Heart right ventricle (tissue), 16 donors: ENCODE measurements at regions not wholly inside any gene's neighbourhood (a gene's known extent, or its start where the extent isn't known, plus 50 kb on each side); places are given as distances from the start of the nearest gene placed in this dataset.

Experiments
- ATAC-seq, 8 donors: fragments of 200-7000 bp; cut with Tn5 transposase; one replicate each; pipeline ENCODE4 v1.9.1; 2020; ENCODE audit warnings: mild to moderate bottlenecking in 8 of 8, moderate library complexity in 8 of 8, moderate number of reproducible peaks in 1 of 8
- DNase-seq, 2 donors: peaks; one replicate each; pipeline ENCODE4 v3.0.0-alpha.2; 2020
- H3K27ac ChIP-seq, 10 donors: fragments of 200-600 bp; sonication (generic) in 2 of 10; one replicate each; pipeline versions ENCODE4 v1.5.0 to v1.8.0; 2020 to 2022; ENCODE audit warnings: mild to moderate bottlenecking in 3 of 10
- H3K27me3 ChIP-seq, 7 donors: fragments of 200-600 bp; one replicate each; pipeline ENCODE4 v1.8.0; 2021 to 2022; ENCODE audit warnings: mild to moderate bottlenecking in 2 of 7
- H3K36me3 ChIP-seq, 9 donors: fragments of 200-600 bp; sonication (generic) in 1 of 9; one replicate each; pipeline versions ENCODE4 v1.5.0 to v1.8.0; 2020 to 2022; ENCODE audit warnings: mild to moderate bottlenecking in 2 of 9
- H3K4me1 ChIP-seq, 9 donors: fragments of 200-600 bp; sonication (generic) in 1 of 9; one replicate each; pipeline versions ENCODE4 v1.5.0 to v1.8.0; 2020 to 2022; ENCODE audit warnings: mild to moderate bottlenecking in 4 of 9
- H3K4me3 ChIP-seq, 10 donors: fragments of 200-600 bp; sonication (generic) in 2 of 10; one replicate each; pipeline versions ENCODE4 v1.5.0 to v1.8.0; 2020 to 2022; ENCODE audit warnings: mild to moderate bottlenecking in 7 of 10, moderate library complexity in 2 of 10
- H3K9me3 ChIP-seq, 11 donors: fragments of 200-600 bp in 10 of 11; sonication (generic) in 2 of 11; one replicate each; pipeline versions ENCODE4 v1.5.0 to v1.8.0; 2013 to 2022; ENCODE audit warnings: mild to moderate bottlenecking in 2 of 11, control low read depth in 1 of 11, moderate library complexity in 1 of 11
- WGBS, 2 donors: extraction: QIAGEN DNeasy Blood & Tissue Kit; methylation state at CpG; one replicate each; pipeline ENCODE4 v1.1.7; 2013; ENCODE audit warnings: inconsistent platforms in 1 of 2; 5-methylcytosine and 5-hydroxymethylcytosine counted together
- intact Hi-C, 10 donors: fragments of 100-400 bp; cut with DNase I; formaldehyde crosslinking; loops; one replicate each; pipeline versions ENCODE4 v1.11.1 to v1.14.2; 2022
- TF ChIP-seq, protein P1 (sequence below), 9 donors: fragments of 200-600 bp; sonication (generic) in 2 of 9; IDR thresholded peaks; one replicate each; pipeline versions ENCODE4 v1.5.0 to v1.8.0; 2021 to 2022; ENCODE audit warnings: antibody characterized with exemption in 9 of 9, mild to moderate bottlenecking in 5 of 9, moderate library complexity in 1 of 9
- donor health status: Arrhythmogenic right ventricular cardiomyopathy.
- donor health status: ischemic (EF 13 %, LVEDD 7.1; RV severe dilation, severe dysfunction).
- donor health status: healthy with polysubstance abuse.
- donor health status: DM: no; HTN: yes; CAD: no.
- donor health status: DM: no; HTN: no; CAD: no.
- donor health status: ischemic (EF 25% LVEDD 6.9; RV normal size, moderate dysfunction).
- donor health status: ischemic (EF 25% LVEDD 5.7; RV mildly dilated, moderate dysfunction).
- donor health status: healthy.
- donor health status: DM: yes; HTN: yes; CAD: no.
- donor health status: Ischemic cardiomyopathy.
- donor health status: ischemic (EF 35%, LVEDD 5.7; RV mildly dilated, moderate dysfunction).
- donor health status: nonischemic (EF 11% LVEDD 7.7; RV severe dilation, severe dysfunction).
- donor health status: DM: yes; HTN: yes; CAD: no.
- donor health status: PGD.
- donor health status: ischemic (EF 29% LVEDD 5.4; RV normal size, mild dysfunction).
- donor health status: nonischemic (EF 23%, LVEDD 6.1; RV moderate dilation, normal function).

- H3K9me3 ChIP-seq = no peaks in the 10 kb centered on the region
- peaks cover 0 to 7% (median 0%) of the 10 kb centered on the region in 7 donors for H3K27me3 ChIP-seq
- ATAC-seq (no peak), DNase-seq (no peak)
- TF ChIP-seq, protein P1, sequence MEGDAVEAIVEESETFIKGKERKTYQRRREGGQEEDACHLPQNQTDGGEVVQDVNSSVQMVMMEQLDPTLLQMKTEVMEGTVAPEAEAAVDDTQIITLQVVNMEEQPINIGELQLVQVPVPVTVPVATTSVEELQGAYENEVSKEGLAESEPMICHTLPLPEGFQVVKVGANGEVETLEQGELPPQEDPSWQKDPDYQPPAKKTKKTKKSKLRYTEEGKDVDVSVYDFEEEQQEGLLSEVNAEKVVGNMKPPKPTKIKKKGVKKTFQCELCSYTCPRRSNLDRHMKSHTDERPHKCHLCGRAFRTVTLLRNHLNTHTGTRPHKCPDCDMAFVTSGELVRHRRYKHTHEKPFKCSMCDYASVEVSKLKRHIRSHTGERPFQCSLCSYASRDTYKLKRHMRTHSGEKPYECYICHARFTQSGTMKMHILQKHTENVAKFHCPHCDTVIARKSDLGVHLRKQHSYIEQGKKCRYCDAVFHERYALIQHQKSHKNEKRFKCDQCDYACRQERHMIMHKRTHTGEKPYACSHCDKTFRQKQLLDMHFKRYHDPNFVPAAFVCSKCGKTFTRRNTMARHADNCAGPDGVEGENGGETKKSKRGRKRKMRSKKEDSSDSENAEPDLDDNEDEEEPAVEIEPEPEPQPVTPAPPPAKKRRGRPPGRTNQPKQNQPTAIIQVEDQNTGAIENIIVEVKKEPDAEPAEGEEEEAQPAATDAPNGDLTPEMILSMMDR (IDR thresholded peaks at IDR 0.05) = no peak
- intact Hi-C loops = no loop called here
- H3K27ac ChIP-seq = no peak overlapping the region
- H3K4me1 ChIP-seq = peaks cover 0 to 1% (median 0%) of the 10 kb centered on the region in 9 donors
- no peak overlapping the region for H3K4me3 ChIP-seq
- H3K36me3 ChIP-seq = no peaks in the 10 kb centered on the region
- 95 to 96% methylated on average over 3 of the region's 3 CpGs for WGBS, 2 donors
Observed at GRCh38 chrX:20352935-20353336, 86.2 kb upstream of the RPS6KA3 start.

- H3K27ac ChIP-seq = no peak overlapping the region
- H3K36me3 ChIP-seq = no peaks in the 10 kb centered on the region
- H3K4me1 ChIP-seq = peaks cover 0 to 5% (median 0%) of the 10 kb centered on the region in 9 donors
- no peak for ATAC-seq
- intact Hi-C loops = no loop called here
- 90 to 94% methylated on average over 6 of the region's 6 CpGs for WGBS, 2 donors
- TF ChIP-seq, protein P1 (IDR thresholded peaks at IDR 0.05) = no peak
- peaks cover 0 to 7% (median 0%) of the 10 kb centered on the region in 7 donors for H3K27me3 ChIP-seq
- H3K4me3 ChIP-seq = no peak overlapping the region
- no peak for DNase-seq
- no peaks in the 10 kb centered on the region for H3K9me3 ChIP-seq
Observed at GRCh38 chrX:20352504-20352903, 85.8 kb upstream of the RPS6KA3 start.

DNA sequence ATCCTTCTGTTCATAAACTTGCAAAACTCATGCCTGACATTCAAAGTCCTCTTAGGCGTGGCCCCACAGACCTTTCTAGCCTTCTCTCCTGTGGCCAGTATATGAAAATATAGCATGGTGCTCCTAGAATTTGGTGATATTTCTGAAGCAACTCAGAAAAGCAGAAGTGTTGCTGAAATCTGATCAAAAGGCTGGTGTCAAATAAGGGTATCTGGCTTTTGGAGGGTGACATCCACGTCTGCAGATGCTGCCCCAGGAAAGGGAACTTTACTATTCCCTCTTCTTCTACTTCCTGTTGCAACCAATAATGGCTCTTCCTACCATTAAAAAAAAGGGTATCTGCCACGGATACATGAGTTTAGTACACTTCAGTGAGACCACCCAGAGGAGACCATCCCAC is 83.9 kb upstream of the RPS6KA3 start:
- TF ChIP-seq, protein P1 (IDR thresholded peaks at IDR 0.05) = no peak
- WGBS, 2 donors = 57 to 76% methylated on average over 3 of the region's 3 CpGs
- H3K4me3 ChIP-seq = no peak overlapping the region
- intact Hi-C loops = no loop called here
- ATAC-seq (no peak), DNase-seq (no peak)
- H3K9me3 ChIP-seq = no peaks in the 10 kb centered on the region
- no peak overlapping the region for H3K27ac ChIP-seq
- peaks cover 0 to 7% (median 0%) of the 10 kb centered on the region in 9 donors for H3K4me1 ChIP-seq
- H3K36me3 ChIP-seq = no peaks in the 10 kb centered on the region
- peaks cover 0 to 7% (median 0%) of the 10 kb centered on the region in 7 donors for H3K27me3 ChIP-seq

- no peak for ATAC-seq
- TF ChIP-seq, protein P1 (IDR thresholded peaks at IDR 0.05) = no peak
Observed at GRCh38 chrX:20348139-20348538, 81.4 kb upstream of the RPS6KA3 start.

More at GRCh38 chrX:20348139-20348538, 81.4 kb upstream of the RPS6KA3 start:
- intact Hi-C loops = no loop called here
- no peak for DNase-seq
- WGBS, 2 donors = 67 to 75% methylated on average over 4 of the region's 4 CpGs
- no peaks in the 10 kb centered on the region for H3K27me3 ChIP-seq
- peaks cover 0 to 7% (median 0%) of the 10 kb centered on the region in 9 donors for H3K4me1 ChIP-seq
- peaks cover 0 to 9% (median 0%) of the 10 kb centered on the region in 11 donors for H3K9me3 ChIP-seq
- H3K27ac ChIP-seq = no peak overlapping the region
- H3K36me3 ChIP-seq = no peaks in the 10 kb centered on the region
- no peak overlapping the region for H3K4me3 ChIP-seq
